Muscle layer of colon (tissue), 2 donors: ENCODE measurements at regions not wholly inside any gene's neighbourhood (a gene's known extent, or its start where the extent isn't known, plus 50 kb on each side); places are given as distances from the start of the nearest gene placed in this dataset.

Source experiments
- H3K27ac ChIP-seq: one replicate; pipeline ENCODE4 v1.7.0; 2013; ENCODE audit warnings: low read depth, mild to moderate bottlenecking, low read length, moderate library complexity
- H3K27me3 ChIP-seq, 2 donors: one replicate each; pipeline ENCODE4 v1.7.0; 2013; ENCODE audit warnings: low read length in 2 of 2, mild to moderate bottlenecking in 2 of 2; ENCODE audit not compliant: insufficient read depth in 2 of 2, control insufficient read depth in 1 of 2
- H3K36me3 ChIP-seq: one replicate; pipeline ENCODE4 v1.7.0; 2013; ENCODE audit warnings: mild to moderate bottlenecking, low read length; ENCODE audit not compliant: insufficient read depth
- H3K4me1 ChIP-seq: one replicate; pipeline ENCODE4 v1.7.0; 2013; ENCODE audit warnings: mild to moderate bottlenecking, low read length; ENCODE audit not compliant: insufficient read depth
- H3K4me3 ChIP-seq, 2 donors: one replicate each; pipeline ENCODE4 v1.7.0; 2013; ENCODE audit warnings: low read length in 2 of 2, low read depth in 1 of 2, mild to moderate bottlenecking in 1 of 2, moderate library complexity in 1 of 2
- H3K9ac ChIP-seq: one replicate; pipeline ENCODE4 v1.7.0; 2013; ENCODE audit warnings: low read length
- H3K9me3 ChIP-seq: one replicate; pipeline ENCODE4 v1.7.0; 2013; ENCODE audit warnings: mild to moderate bottlenecking, low read length
- donor health status: abdominal sarcoma.
- donor health status: Adenocarcinoma of cecum.

GRCh38 chr4:142929526-142929925 lies 83.4 kb upstream of the INPP4B start:
- no peaks in the 10 kb centered on the region for H3K27me3 ChIP-seq
- H3K36me3 ChIP-seq: no peaks in the 10 kb centered on the region
- H3K9ac ChIP-seq: no peak overlapping the region
- H3K9me3 ChIP-seq: no peaks in the 10 kb centered on the region
- no peak overlapping the region for H3K4me3 ChIP-seq
- H3K4me1 ChIP-seq: peaks cover 24% of the 10 kb centered on the region
- no peak overlapping the region for H3K27ac ChIP-seq

GRCh38 chr4:142933207-142933606 lies 87.1 kb upstream of the INPP4B start:
- Histone ChIP-seq H3K27me3 (no peaks in the 10 kb centered on the region), H3K9me3 (no peaks in the 10 kb centered on the region), H3K4me1 (peaks cover 3% of the 10 kb centered on the region), H3K4me3 (no peak overlapping the region), H3K36me3 (no peaks in the 10 kb centered on the region), H3K27ac (no peak overlapping the region), H3K9ac (no peak overlapping the region)

GRCh38 chr4:142940425-142941330 lies 94.6 kb upstream of the INPP4B start:
- Histone ChIP-seq H3K27ac (no peak overlapping the region), H3K4me1 (peaks cover 8% of the 10 kb centered on the region), H3K27me3 (no peaks in the 10 kb centered on the region), H3K9me3 (no peaks in the 10 kb centered on the region), H3K36me3 (no peaks in the 10 kb centered on the region), H3K4me3 (no peak overlapping the region), H3K9ac (no peak overlapping the region)

- H3K36me3 ChIP-seq: no peaks in the 10 kb centered on the region
- no peaks in the 10 kb centered on the region for H3K9me3 ChIP-seq
- H3K4me3 ChIP-seq: no peak overlapping the region
- H3K9ac ChIP-seq: no peak overlapping the region
- peaks cover 8% of the 10 kb centered on the region for H3K4me1 ChIP-seq
- H3K27me3 ChIP-seq: no peaks in the 10 kb centered on the region
- no peak overlapping the region for H3K27ac ChIP-seq
Measured at GRCh38 chr4:142944565-142944964, 98.5 kb upstream of the INPP4B start.

GRCh38 chr4:142952821-142953580 lies 106.9 kb upstream of the INPP4B start:
- Histone ChIP-seq H3K4me1 (peaks cover 4% of the 10 kb centered on the region), H3K4me3 (no peak overlapping the region), H3K36me3 (no peaks in the 10 kb centered on the region), H3K27ac (no peak overlapping the region), H3K27me3 (no peaks in the 10 kb centered on the region), H3K9me3 (no peaks in the 10 kb centered on the region), H3K9ac (no peak overlapping the region)

GRCh38 chr4:142954415-142954814 lies 108.3 kb upstream of the INPP4B start:
- no peaks in the 10 kb centered on the region for H3K36me3 ChIP-seq
- H3K9ac ChIP-seq: no peak overlapping the region
- H3K4me3 ChIP-seq: no peak overlapping the region
- H3K9me3 ChIP-seq: no peaks in the 10 kb centered on the region
- H3K27me3 ChIP-seq: no peaks in the 10 kb centered on the region
- H3K27ac ChIP-seq: no peak overlapping the region
- H3K4me1 ChIP-seq: peaks cover 4% of the 10 kb centered on the region

- Histone ChIP-seq H3K27ac (no peak overlapping the region), H3K9ac (no peak overlapping the region), H3K27me3 (no peaks in the 10 kb centered on the region), H3K4me3 (no peak overlapping the region), H3K36me3 (no peaks in the 10 kb centered on the region), H3K9me3 (no peaks in the 10 kb centered on the region), H3K4me1 (peaks cover 11% of the 10 kb centered on the region)
Measured at GRCh38 chr4:142955501-142955900, 109.4 kb upstream of the INPP4B start.

- Histone ChIP-seq H3K27ac (no peak overlapping the region), H3K9me3 (no peaks in the 10 kb centered on the region), H3K4me3 (no peak overlapping the region), H3K4me1 (peaks cover 22% of the 10 kb centered on the region), H3K9ac (no peak overlapping the region), H3K27me3 (no peaks in the 10 kb centered on the region), H3K36me3 (no peaks in the 10 kb centered on the region)
Measured at GRCh38 chr4:142959173-142959572, 113.1 kb upstream of the INPP4B start.

- Histone ChIP-seq H3K27me3 (no peaks in the 10 kb centered on the region), H3K4me3 (no peak overlapping the region), H3K27ac (peak overlapping the region; percentile 30), H3K36me3 (no peaks in the 10 kb centered on the region), H3K9ac (no peak overlapping the region), H3K9me3 (no peaks in the 10 kb centered on the region), H3K4me1 (peaks cover 22% of the 10 kb centered on the region)
Measured at GRCh38 chr4:142960126-142960525, 114.0 kb upstream of the INPP4B start.

GRCh38 chr4:142960867-142961644 lies 115.0 kb upstream of the INPP4B start:
- H3K27ac ChIP-seq: peak overlapping the region; percentile 22

GRCh38 chr4:142961866-142962265 lies 115.8 kb upstream of the INPP4B start:
- Histone ChIP-seq H3K36me3 (no peaks in the 10 kb centered on the region), H3K9ac (no peak overlapping the region), H3K27me3 (no peaks in the 10 kb centered on the region), H3K9me3 (no peaks in the 10 kb centered on the region), H3K4me1 (peaks cover 22% of the 10 kb centered on the region), H3K27ac (no peak overlapping the region), H3K4me3 (no peak overlapping the region)

More at GRCh38 chr4:142960867-142961644, 115.0 kb upstream of the INPP4B start:
- no peaks in the 10 kb centered on the region for H3K36me3 ChIP-seq
- H3K27me3 ChIP-seq: no peaks in the 10 kb centered on the region
- no peak overlapping the region for H3K9ac ChIP-seq
- no peak overlapping the region for H3K4me3 ChIP-seq
- H3K9me3 ChIP-seq: no peaks in the 10 kb centered on the region
- peaks cover 22% of the 10 kb centered on the region for H3K4me1 ChIP-seq
